Chondrocyte (in vitro differentiated cells): ENCODE measurements at regions not wholly inside any gene's neighbourhood (a gene's known extent, or its start where the extent isn't known, plus 50 kb on each side); places are given as distances from the start of the nearest gene placed in this dataset.

ENCODE experiments used
- DNase-seq: peaks from one replicate; pipeline ENCODE4 v3.0.0; 2021; ENCODE audit warnings: mixed read lengths, low spot score
- H3K27ac Mint-ChIP-seq: one replicate; pipeline ENCODE4 v1.8.0; 2021; ENCODE audit warnings: mild to moderate bottlenecking, moderate library complexity, mixed read lengths; ENCODE audit not compliant: unreplicated experiment
- H3K27me3 Mint-ChIP-seq: 2 replicates; pipeline ENCODE4 v1.8.0; 2021; ENCODE audit warnings: low read depth, mixed read lengths
- H3K36me3 Mint-ChIP-seq: 2 replicates; pipeline ENCODE4 v1.8.0; 2021; ENCODE audit warnings: low read depth, mixed read lengths
- H3K4me1 Mint-ChIP-seq: 2 replicates; pipeline ENCODE4 v1.8.0; 2021; ENCODE audit warnings: low read depth, mild to moderate bottlenecking, mixed read lengths
- H3K4me3 Mint-ChIP-seq: one replicate; pipeline ENCODE4 v1.8.0; 2021; ENCODE audit warnings: mild to moderate bottlenecking, moderate library complexity, mixed read lengths; ENCODE audit not compliant: unreplicated experiment
- H3K9me3 Mint-ChIP-seq: 2 replicates; pipeline ENCODE4 v1.8.0; 2021; ENCODE audit warnings: low read depth, mixed read lengths
- TF ChIP-seq, protein P1 (sequence below): fragments of 200-600 bp; sonication (generic); IDR thresholded peaks from 2 replicates; pipeline ENCODE4 v1.5.0; 2021; ENCODE audit warnings: antibody characterized with exemption, mild to moderate bottlenecking, moderate library complexity

DNA sequence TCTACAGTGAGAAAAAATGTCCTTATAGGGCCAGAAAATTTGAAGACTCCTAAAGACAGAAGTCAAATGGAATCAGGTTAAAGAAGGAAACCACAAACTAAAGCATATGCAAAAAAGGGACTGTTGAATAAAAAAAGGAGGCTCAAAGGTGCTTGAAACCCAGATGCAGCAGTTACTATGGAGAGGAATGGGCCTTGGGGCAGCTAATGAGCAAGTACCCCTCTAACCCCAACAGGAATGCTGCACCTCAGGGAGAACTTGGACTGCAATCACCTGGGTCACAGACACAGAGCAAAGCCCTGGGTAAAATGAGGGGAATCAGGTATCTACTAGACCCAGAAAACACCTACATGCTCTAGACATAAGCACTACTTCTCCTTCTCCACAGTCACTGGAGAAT, 313.9 kb downstream of the UBE3D start:
- Mint-ChIP-seq H3K27ac (no peak overlapping the region), H3K4me1 (peaks cover 7% of the 10 kb centered on the region), H3K36me3 (peaks cover 2% of the 10 kb centered on the region), H3K27me3 (peaks cover 18% of the 10 kb centered on the region), H3K9me3 (peaks cover 10% of the 10 kb centered on the region), H3K4me3 (no peak overlapping the region)
- TF ChIP-seq, protein P1, sequence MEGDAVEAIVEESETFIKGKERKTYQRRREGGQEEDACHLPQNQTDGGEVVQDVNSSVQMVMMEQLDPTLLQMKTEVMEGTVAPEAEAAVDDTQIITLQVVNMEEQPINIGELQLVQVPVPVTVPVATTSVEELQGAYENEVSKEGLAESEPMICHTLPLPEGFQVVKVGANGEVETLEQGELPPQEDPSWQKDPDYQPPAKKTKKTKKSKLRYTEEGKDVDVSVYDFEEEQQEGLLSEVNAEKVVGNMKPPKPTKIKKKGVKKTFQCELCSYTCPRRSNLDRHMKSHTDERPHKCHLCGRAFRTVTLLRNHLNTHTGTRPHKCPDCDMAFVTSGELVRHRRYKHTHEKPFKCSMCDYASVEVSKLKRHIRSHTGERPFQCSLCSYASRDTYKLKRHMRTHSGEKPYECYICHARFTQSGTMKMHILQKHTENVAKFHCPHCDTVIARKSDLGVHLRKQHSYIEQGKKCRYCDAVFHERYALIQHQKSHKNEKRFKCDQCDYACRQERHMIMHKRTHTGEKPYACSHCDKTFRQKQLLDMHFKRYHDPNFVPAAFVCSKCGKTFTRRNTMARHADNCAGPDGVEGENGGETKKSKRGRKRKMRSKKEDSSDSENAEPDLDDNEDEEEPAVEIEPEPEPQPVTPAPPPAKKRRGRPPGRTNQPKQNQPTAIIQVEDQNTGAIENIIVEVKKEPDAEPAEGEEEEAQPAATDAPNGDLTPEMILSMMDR = no peak
- no peak for DNase-seq

GRCh38 chr6:82761674-82762345, 303.8 kb downstream of the UBE3D start:
- Mint-ChIP-seq H3K27me3 (peaks cover 11% of the 10 kb centered on the region), H3K27ac (no peak overlapping the region), H3K36me3 (peaks cover 8% of the 10 kb centered on the region), H3K9me3 (peaks cover 9% of the 10 kb centered on the region), H3K4me1 (peaks cover 8% of the 10 kb centered on the region), H3K4me3 (no peak overlapping the region)
- DNase-seq = no peak
- TF ChIP-seq, protein P1 = no peak

DNA sequence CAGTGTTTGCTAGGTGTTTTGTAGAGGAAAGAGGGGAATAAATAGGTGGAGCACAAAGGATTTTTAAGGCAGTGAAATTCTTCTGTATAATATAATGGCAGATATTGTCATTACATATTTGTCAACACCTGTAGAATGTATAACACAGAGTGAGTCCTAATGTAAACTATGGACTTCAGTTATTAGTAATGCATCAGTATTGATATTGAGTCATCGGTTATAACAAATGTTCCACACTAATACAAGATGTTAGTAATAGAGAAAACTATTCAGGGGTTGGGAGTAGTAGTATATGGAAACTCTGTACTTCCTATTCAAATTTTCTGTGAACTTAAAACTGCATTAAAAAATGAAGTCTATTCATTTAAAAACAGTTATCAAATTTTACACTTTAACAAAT, 299.2 kb downstream of the UBE3D start:
- Mint-ChIP-seq H3K4me3 (no peak overlapping the region), H3K4me1 (peaks cover 3% of the 10 kb centered on the region), H3K9me3 (no peaks in the 10 kb centered on the region), H3K27me3 (no peaks in the 10 kb centered on the region), H3K36me3 (no peaks in the 10 kb centered on the region), H3K27ac (no peak overlapping the region)
- no peak for DNase-seq
- TF ChIP-seq, protein P1 = no peak

DNA sequence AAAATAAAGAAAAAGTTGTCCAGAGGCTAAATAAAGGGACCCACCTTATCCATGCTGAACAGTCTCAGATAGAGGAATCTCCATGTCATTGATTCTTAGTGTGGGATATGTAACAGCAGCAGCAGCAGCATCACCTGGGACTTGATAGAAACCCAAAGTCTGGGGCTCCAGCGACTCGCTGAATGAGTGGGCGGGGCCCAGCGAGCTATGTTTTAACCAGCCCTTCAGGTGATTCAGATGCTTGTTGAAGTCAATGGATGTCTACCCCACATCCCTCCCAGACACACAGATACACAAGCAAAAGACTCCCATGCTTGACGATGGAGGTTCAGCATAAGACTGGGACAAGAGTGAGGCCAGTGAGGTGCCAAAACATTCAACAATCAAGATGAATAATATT, 298.6 kb downstream of the UBE3D start:
- no peak overlapping the region for H3K4me3 Mint-ChIP-seq
- TF ChIP-seq, protein P1 = no peak
- no peak overlapping the region for H3K27ac Mint-ChIP-seq
- H3K4me1 Mint-ChIP-seq = no peaks in the 10 kb centered on the region
- H3K36me3 Mint-ChIP-seq = no peaks in the 10 kb centered on the region
- H3K9me3 Mint-ChIP-seq = no peaks in the 10 kb centered on the region
- H3K27me3 Mint-ChIP-seq = no peaks in the 10 kb centered on the region
- DNase-seq = no peak

GRCh38 chr6:82767447-82767846, 298.2 kb downstream of the UBE3D start:
- TF ChIP-seq, protein P1 = no peak
- H3K27ac Mint-ChIP-seq = no peak overlapping the region
- no peaks in the 10 kb centered on the region for H3K9me3 Mint-ChIP-seq
- H3K4me3 Mint-ChIP-seq = no peak overlapping the region
- no peak for DNase-seq
- no peaks in the 10 kb centered on the region for H3K27me3 Mint-ChIP-seq
- H3K36me3 Mint-ChIP-seq = no peaks in the 10 kb centered on the region
- H3K4me1 Mint-ChIP-seq = no peaks in the 10 kb centered on the region
